Adrenal gland (tissue), 5 donors: ENCODE measurements at regions not wholly inside any gene's neighbourhood (a gene's known extent, or its start where the extent isn't known, plus 50 kb on each side); places are given as distances from the start of the nearest gene placed in this dataset.

Experiments used
- POLR2A ChIP-seq, 2 donors: fragments of 450-650 bp; IDR thresholded peaks; one replicate each; pipeline ENCODE4 v1.6.1; 2017; ENCODE audit warnings: antibody characterized with exemption in 2 of 2, mild to moderate bottlenecking in 2 of 2, moderate library complexity in 1 of 2
- TF ChIP-seq, protein P1 (sequence below), 6 experiments: fragments of 450-650 bp in 4 of 6; fragments of 200-600 bp in 2 of 6; sonication (generic) in 1 of 6; IDR thresholded peaks; 1 replicate in 5 of 6; 2 replicates in 1 of 6; pipeline versions ENCODE4 v1.5.1 to v1.8.0; 2016 to 2021; ENCODE audit warnings: antibody characterized with exemption in 6 of 6, mild to moderate bottlenecking in 2 of 6, moderate library complexity in 1 of 6
- donor health status: DM: no; HTN: no; CAD: no.

DNA sequence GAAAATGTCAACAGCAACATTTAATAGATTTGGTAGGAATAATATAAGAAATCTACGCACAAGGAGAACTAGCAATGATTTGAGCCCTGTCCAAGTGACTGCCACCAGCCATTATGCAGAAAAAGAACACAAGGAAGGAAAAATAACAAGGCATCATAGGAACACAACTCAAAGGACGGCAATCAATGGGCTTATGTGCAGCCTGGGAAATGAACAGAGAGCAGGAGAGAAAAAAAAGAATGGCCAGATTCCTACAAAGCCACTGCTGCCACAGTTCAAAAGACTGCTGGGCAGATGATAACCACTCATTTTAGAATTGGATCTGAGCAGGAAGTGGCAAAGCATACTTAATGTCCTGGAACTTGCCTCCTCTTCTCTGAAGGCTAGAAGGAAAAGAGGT, 274.3 kb upstream of the CAMK1G start:
- TF ChIP-seq, protein P1, sequence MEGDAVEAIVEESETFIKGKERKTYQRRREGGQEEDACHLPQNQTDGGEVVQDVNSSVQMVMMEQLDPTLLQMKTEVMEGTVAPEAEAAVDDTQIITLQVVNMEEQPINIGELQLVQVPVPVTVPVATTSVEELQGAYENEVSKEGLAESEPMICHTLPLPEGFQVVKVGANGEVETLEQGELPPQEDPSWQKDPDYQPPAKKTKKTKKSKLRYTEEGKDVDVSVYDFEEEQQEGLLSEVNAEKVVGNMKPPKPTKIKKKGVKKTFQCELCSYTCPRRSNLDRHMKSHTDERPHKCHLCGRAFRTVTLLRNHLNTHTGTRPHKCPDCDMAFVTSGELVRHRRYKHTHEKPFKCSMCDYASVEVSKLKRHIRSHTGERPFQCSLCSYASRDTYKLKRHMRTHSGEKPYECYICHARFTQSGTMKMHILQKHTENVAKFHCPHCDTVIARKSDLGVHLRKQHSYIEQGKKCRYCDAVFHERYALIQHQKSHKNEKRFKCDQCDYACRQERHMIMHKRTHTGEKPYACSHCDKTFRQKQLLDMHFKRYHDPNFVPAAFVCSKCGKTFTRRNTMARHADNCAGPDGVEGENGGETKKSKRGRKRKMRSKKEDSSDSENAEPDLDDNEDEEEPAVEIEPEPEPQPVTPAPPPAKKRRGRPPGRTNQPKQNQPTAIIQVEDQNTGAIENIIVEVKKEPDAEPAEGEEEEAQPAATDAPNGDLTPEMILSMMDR (IDR thresholded peaks at IDR 0.05) = no peak
- TF ChIP-seq POLR2A (IDR thresholded peaks at IDR 0.05) = no peak
